ENCODE measurements at regions not wholly inside any gene's neighbourhood (a gene's known extent, or its start where the extent isn't known, plus 50 kb on each side); places are given as distances from the start of the nearest gene placed in this dataset.

GRCh38 chr13:59330764-59331163 lies 833.0 kb downstream of the DIAPH3 start:
- no peak for DNase-seq
- intact Hi-C loops (cut with DNase I, micrococcal nuclease), result no loop called here
- no peak for ATAC-seq

GRCh38 chr13:59332966-59333365 lies 830.8 kb downstream of the DIAPH3 start:
- intact Hi-C loops (cut with DNase I, micrococcal nuclease), result no loop called here
- DNase-seq (no peak), ATAC-seq (no peak)

GRCh38 chr13:59337070-59337469 lies 826.7 kb downstream of the DIAPH3 start:
- ATAC-seq (no peak), DNase-seq (no peak)
- intact Hi-C loops (cut with DNase I, micrococcal nuclease), result no loop called here

GRCh38 chr13:59340151-59340550 lies 823.6 kb downstream of the DIAPH3 start:
- DNase-seq, result no peak
- intact Hi-C loops (cut with DNase I, micrococcal nuclease), result no loop called here
- no peak for ATAC-seq

DNA sequence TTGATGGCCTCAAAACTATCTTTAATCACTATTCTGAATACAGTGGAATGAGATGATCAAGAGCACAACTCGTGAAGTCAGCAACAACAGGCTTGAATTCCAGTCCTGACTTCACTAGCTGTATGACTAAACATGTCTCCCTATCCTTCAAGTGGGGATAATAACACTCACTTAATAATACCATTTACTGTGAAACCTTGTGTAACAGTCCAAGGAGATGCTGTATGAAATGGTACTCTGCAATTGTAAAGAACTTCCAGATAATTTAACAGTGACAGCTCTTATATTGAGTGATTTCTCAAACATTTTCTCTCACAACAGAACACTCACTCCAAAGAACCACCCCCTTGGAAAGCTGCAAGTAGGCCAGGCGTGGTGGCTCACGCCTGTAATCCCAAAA lies 823.1 kb downstream of the DIAPH3 start:
- no peak for ATAC-seq
- intact Hi-C loops (cut with DNase I, micrococcal nuclease), result no loop called here
- no peak for DNase-seq

- DNase-seq, result no peak
- intact Hi-C loops (cut with DNase I, micrococcal nuclease), result no loop called here
- ATAC-seq, result no peak
Observed at GRCh38 chr13:59342400-59342799, 821.3 kb downstream of the DIAPH3 start.

DNA sequence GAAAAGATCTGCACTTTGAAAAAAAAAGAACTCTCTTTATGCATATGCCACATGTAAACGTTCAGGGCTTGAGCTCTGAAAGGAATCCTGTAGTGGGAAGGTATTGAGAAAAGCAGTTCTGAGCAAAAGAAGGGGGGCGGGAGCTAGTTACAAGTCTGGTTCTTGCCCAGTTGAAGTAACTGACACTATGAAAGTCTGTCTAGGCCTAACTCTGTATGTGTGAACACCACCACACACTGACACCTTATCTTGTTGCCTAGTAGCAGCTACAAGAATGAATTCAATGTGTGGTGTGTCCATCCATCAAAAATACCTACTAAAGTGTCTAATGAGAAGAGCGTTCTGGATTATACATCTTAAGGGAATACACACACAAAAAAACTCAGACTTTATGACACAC lies 820.6 kb downstream of the DIAPH3 start:
- no peak for DNase-seq
- intact Hi-C loops (cut with DNase I, micrococcal nuclease), result no loop called here
- no peak for ATAC-seq

GRCh38 chr13:59343993-59344822 lies 819.5 kb downstream of the DIAPH3 start:
- intact Hi-C loops (cut with DNase I, micrococcal nuclease), result no loop called here
- DNase-seq (no peak), ATAC-seq (no peak)

DNA sequence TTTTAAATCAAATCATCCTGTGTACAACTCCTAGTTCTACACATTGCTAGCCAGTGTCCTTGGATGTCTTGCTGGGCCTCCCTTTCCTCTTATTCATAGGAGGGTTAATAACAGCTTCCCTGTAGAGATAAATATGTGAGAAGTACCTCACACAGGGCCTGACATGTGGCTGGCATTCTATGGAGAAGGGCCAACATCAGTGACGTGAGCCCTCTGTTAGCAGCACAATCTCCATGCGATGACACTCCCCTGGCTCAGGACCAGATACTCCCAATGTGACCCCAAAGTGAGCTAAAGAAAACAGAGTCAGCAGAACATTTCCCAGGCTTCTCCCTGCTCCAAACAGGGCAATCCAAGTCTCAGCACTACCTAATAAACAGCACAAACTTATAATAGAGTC lies 818.4 kb downstream of the DIAPH3 start:
- ATAC-seq, result no peak
- DNase-seq, result peak in 1 of 2 donors; percentile 53
- intact Hi-C loops (cut with DNase I, micrococcal nuclease), result no loop called here

- no peak for ATAC-seq
- intact Hi-C loops (cut with DNase I, micrococcal nuclease), result no loop called here
Observed at GRCh38 chr13:59346999-59347723, 816.6 kb downstream of the DIAPH3 start.

GRCh38 chr13:59348617-59349016 lies 815.1 kb downstream of the DIAPH3 start:
- DNase-seq, result no peak
- intact Hi-C loops (cut with DNase I, micrococcal nuclease), result no loop called here
- no peak for ATAC-seq

More at GRCh38 chr13:59346999-59347723, 816.6 kb downstream of the DIAPH3 start:
- DNase-seq, result no peak

GRCh38 chr13:59352600-59352999 lies 811.1 kb downstream of the DIAPH3 start:
- ATAC-seq (no peak), DNase-seq (no peak)
- intact Hi-C loops (cut with DNase I, micrococcal nuclease), result no loop called here

GRCh38 chr13:59354665-59355369 lies 808.9 kb downstream of the DIAPH3 start:
- DNase-seq (no peak), ATAC-seq (no peak)
- intact Hi-C loops (cut with DNase I, micrococcal nuclease), result no loop called here

DNA sequence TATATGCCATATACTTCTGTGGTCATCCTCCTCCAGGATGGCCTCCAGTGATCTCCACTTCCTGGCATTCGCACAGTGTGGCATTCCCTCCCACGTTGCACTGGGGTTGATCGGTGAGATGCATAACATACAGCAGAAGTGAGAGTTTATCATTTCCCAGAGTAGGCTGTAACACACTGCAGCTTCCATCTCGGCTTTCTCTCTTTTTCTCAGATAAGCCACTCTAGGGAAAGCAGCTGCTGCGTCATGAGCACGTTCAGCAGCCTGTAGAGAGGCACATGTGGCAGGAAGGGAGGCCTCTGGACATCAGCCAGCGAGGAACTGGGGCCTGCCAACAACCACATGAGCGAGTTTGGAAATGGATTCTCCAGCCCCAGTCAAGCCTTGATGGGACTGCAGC lies 807.1 kb downstream of the DIAPH3 start:
- ATAC-seq, result no peak
- peak; percentile 23 to 45 for DNase-seq
- intact Hi-C loops (cut with DNase I, micrococcal nuclease), result no loop called here

DNA sequence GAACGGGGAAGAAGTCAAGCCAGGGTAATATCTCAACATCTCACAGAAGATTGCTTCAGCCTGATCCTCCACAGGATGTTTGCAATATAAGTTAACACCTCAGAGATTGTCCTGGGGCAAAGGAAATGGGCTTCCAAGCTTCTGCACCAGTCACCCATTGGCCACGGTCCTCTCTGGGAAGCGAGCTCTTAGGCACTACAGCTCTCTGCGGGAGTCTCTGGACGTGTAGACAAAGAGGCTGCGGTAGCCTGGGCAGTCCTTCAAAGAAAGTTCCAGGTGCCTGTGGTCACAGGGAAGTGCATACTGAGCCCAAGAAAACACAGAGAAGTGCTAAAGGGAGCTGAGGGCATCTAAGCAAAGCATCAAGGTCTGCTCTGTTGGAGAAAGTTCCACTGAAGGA lies 805.7 kb downstream of the DIAPH3 start:
- intact Hi-C loops (cut with DNase I, micrococcal nuclease), result no loop called here
- ATAC-seq (no peak), DNase-seq (no peak)

DNA sequence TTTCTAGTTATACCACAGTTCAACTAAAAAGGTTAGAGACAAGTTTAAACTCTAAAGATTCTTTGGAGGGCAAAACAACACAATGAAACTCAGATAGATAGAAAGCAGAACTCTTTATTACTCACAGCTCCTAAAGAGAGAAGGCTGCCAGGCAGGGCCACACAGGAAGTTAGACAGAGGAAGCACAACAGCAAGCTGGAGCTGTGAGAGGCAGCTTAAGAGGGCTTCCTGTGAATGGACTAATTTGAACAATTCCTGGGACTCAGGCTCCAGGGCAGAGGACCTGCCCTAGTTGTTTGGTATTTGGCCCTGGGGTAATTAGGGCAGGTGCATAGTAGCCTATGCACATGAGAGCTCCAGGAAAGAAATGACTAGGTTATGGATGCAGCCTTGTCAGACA lies 803.6 kb downstream of the DIAPH3 start:
- intact Hi-C loops (cut with DNase I, micrococcal nuclease), result no loop called here
- DNase-seq, result peak in 1 of 2 donors; percentile 5
- no peak for ATAC-seq

- intact Hi-C loops (cut with DNase I, micrococcal nuclease), result no loop called here
Observed at GRCh38 chr13:59360916-59361315, 802.8 kb downstream of the DIAPH3 start.

DNA sequence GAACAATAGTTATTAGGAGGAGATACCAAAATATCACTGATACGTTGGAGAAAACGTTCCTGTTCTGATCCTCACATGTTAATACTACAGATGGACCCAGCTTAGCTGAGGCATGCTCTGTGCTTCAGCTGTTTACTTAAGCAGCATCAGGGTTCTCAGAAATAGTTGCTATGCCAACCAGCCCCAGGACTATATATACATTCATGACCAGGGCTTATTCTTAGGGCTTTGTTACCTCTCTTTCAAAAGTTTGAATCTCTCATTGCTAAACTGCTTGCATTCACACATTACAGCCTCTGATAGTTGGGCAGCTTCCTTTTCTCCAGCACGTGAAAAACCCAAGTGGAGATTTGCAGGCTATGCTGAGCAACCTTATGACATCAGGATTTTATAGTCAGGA lies 800.4 kb downstream of the DIAPH3 start:
- no peak for ATAC-seq
- DNase-seq, result no peak

More at GRCh38 chr13:59360916-59361315, 802.8 kb downstream of the DIAPH3 start:
- DNase-seq (no peak), ATAC-seq (no peak)

DNA sequence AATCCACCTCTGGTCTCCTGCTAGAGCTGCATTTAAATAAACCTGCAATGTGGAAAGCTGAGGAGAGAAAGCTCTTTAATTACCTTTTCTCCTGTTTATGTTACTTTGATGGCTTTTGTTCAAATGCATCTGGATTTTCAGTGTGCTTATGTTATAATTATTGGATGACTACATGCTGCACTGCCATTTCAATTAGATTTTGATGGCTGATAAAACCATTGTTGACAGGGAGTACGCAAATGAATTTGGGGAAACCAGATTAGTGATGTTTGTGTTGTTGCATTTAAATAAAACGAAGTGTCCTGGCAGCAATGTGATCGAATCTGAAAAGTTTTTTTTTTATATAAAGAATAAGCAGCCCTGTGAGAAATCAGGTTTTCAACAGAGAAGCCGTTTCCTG lies 799.8 kb downstream of the DIAPH3 start:
- DNase-seq, result no peak
- no peak for ATAC-seq
- intact Hi-C loops (cut with DNase I, micrococcal nuclease), result no loop called here

More for the DNA sequence above, 800.4 kb downstream of the DIAPH3 start:
- intact Hi-C loops (cut with DNase I, micrococcal nuclease), result no loop called here

GRCh38 chr13:59364641-59365085 lies 799.1 kb downstream of the DIAPH3 start:
- ATAC-seq, result no peak
- intact Hi-C loops (cut with DNase I, micrococcal nuclease), result no loop called here
- DNase-seq, result peak in 1 of 2 donors; percentile 5

Data from left colon (tissue), 2 donors.